ENCODE measurements at regions not wholly inside any gene's neighbourhood (a gene's known extent, or its start where the extent isn't known, plus 50 kb on each side); places are given as distances from the start of the nearest gene placed in this dataset.

GRCh38 chr12:16880864-16881285, 274.9 kb upstream of the LMO3 start:
- TF ChIP-seq CTCF (IDR thresholded peaks at IDR 0.05) (no peak), POLR2A (IDR thresholded peaks at IDR 0.05) (no peak), POLR2AphosphoS5 (IDR thresholded peaks at IDR 0.05) (no peak), EP300 (IDR thresholded peaks at IDR 0.05) (no peak)
